ENCODE measurements at regions not wholly inside any gene's neighbourhood (a gene's known extent, or its start where the extent isn't known, plus 50 kb on each side); places are given as distances from the start of the nearest gene placed in this dataset.

DNA sequence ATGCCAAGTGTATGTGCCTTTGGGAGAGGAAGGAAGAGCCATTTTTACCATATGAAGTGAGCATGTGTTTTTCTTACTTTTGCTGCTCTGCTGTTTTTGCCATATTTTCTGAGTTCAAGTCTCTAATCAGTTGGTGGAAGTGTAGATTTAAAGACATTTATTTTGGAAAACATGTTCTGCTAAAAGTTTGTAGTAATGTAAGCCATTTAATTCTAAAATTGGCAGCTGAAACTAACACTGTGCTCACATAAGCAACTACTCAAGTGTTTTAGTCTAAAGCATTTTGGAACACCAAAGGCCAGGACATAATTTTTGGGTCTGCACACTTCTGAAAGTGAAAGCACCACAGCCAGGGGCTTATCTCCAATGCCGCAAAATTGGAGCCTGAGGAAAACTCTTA is 363.4 kb upstream of the ZNF608 start:
- Histone ChIP-seq H3K36me3 (no peaks in the 10 kb centered on the region), H3K27ac (no peak overlapping the region), H3K27me3 (no peaks in the 10 kb centered on the region), H3K9me3 (no peaks in the 10 kb centered on the region), H3K4me3 (no peak overlapping the region), H3K4me1 (no peaks in the 10 kb centered on the region)
- TF ChIP-seq POLR2AphosphoS5 (IDR thresholded peaks at IDR 0.05) (no peak), EP300 (IDR thresholded peaks at IDR 0.05) (no peak), POLR2A (IDR thresholded peaks at IDR 0.05) (no peak)
- TF ChIP-seq, protein P1, sequence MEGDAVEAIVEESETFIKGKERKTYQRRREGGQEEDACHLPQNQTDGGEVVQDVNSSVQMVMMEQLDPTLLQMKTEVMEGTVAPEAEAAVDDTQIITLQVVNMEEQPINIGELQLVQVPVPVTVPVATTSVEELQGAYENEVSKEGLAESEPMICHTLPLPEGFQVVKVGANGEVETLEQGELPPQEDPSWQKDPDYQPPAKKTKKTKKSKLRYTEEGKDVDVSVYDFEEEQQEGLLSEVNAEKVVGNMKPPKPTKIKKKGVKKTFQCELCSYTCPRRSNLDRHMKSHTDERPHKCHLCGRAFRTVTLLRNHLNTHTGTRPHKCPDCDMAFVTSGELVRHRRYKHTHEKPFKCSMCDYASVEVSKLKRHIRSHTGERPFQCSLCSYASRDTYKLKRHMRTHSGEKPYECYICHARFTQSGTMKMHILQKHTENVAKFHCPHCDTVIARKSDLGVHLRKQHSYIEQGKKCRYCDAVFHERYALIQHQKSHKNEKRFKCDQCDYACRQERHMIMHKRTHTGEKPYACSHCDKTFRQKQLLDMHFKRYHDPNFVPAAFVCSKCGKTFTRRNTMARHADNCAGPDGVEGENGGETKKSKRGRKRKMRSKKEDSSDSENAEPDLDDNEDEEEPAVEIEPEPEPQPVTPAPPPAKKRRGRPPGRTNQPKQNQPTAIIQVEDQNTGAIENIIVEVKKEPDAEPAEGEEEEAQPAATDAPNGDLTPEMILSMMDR (IDR thresholded peaks at IDR 0.05): no peak
- no peak for DNase-seq (ENCODE audit: low spot score in 2 of 2)
- 90% methylated on average over 1 of the region's 1 CpG for WGBS

DNA sequence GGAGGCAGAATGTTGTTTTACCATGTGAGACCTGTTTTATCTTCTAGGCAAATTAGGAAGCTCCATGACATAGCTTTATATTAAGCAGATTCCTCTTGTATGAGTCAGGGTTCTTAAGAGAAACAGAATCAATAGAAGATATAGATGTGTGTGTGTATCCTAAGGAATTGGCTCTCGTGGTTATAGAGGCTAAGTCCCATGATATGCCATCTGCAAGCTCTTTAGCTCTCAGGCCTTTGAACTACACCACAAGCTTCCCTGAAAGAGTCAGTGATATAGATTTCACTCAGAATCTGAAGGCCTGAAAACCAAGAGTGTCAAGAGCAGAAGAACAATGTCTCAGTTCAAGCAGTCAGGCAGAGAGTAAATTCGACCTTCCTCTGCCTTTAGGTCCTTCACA is 365.8 kb upstream of the ZNF608 start:
- no peak for DNase-seq (ENCODE audit: low spot score in 2 of 2)
- Histone ChIP-seq H3K4me3 (no peak overlapping the region), H3K36me3 (no peaks in the 10 kb centered on the region), H3K27me3 (no peaks in the 10 kb centered on the region), H3K27ac (no peak overlapping the region), H3K4me1 (no peaks in the 10 kb centered on the region), H3K9me3 (no peaks in the 10 kb centered on the region)
- TF ChIP-seq, protein P1 (IDR thresholded peaks at IDR 0.05): no peak
- TF ChIP-seq POLR2AphosphoS5 (IDR thresholded peaks at IDR 0.05) (no peak), EP300 (IDR thresholded peaks at IDR 0.05) (no peak), POLR2A (IDR thresholded peaks at IDR 0.05) (no peak)
- 93% methylated on average over 2 of the region's 2 CpGs for WGBS

DNA sequence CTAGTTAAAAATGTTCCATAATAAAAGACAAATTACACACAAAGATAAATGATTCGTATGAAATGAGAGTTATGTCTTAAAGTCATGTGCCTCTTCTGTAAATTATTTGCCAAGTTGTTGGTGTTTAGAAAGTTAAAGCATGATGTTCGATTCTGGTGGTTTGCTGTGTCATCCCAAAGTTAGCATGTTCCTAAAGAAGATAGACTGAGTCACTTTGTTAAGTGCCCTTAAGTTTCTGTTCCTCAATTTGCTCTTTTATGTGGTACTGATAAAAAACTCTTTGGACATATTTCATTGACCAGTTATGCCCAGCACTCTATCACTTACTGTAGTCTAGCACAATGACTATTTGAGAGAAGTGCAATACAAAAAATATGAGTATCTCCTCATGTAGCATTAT is 366.9 kb upstream of the ZNF608 start:
- no peaks in the 10 kb centered on the region for H3K36me3 ChIP-seq
- no peak for DNase-seq (ENCODE audit: low spot score in 2 of 2)
- WGBS: 75% methylated on average over 2 of the region's 2 CpGs

DNA sequence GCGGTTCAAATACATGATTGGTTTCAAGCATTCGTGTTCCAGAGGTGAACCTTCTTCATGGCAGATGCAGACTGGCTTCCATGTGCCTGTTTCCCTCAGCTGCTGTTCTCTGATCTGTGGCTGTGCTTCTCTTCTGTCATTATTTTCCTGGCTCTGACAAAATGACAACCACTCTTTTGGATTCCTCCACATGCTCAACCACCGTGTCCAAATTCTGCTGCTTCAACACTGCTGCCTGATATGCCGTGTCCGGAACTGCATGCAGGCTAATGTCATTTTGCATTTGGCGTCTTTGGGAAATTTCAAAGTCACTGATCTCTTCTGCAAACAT is 368.7 kb upstream of the ZNF608 start:
- no peak for TF ChIP-seq EP300 (IDR thresholded peaks at IDR 0.05)
- TF ChIP-seq, protein P1 (IDR thresholded peaks at IDR 0.05): no peak
- no peak for TF ChIP-seq POLR2A (IDR thresholded peaks at IDR 0.05)
- no peak for TF ChIP-seq POLR2AphosphoS5 (IDR thresholded peaks at IDR 0.05)
- H3K27ac ChIP-seq: no peak overlapping the region
- no peaks in the 10 kb centered on the region for H3K9me3 ChIP-seq
- DNase-seq (ENCODE audit: low spot score in 2 of 2): no peak
- H3K4me3 ChIP-seq: no peak overlapping the region
- no peaks in the 10 kb centered on the region for H3K36me3 ChIP-seq
- 81% methylated on average over 6 of the region's 6 CpGs for WGBS
- no peaks in the 10 kb centered on the region for H3K4me1 ChIP-seq
- no peaks in the 10 kb centered on the region for H3K27me3 ChIP-seq

More for the DNA sequence above, 366.9 kb upstream of the ZNF608 start:
- H3K27me3 ChIP-seq: no peaks in the 10 kb centered on the region
- no peak overlapping the region for H3K27ac ChIP-seq
- H3K4me1 ChIP-seq: no peaks in the 10 kb centered on the region
- H3K4me3 ChIP-seq: no peak overlapping the region
- H3K9me3 ChIP-seq: no peaks in the 10 kb centered on the region
- no peak for TF ChIP-seq POLR2A (IDR thresholded peaks at IDR 0.05)
- TF ChIP-seq POLR2AphosphoS5 (IDR thresholded peaks at IDR 0.05): no peak
- TF ChIP-seq, protein P1 (IDR thresholded peaks at IDR 0.05): no peak
- no peak for TF ChIP-seq EP300 (IDR thresholded peaks at IDR 0.05)

DNA sequence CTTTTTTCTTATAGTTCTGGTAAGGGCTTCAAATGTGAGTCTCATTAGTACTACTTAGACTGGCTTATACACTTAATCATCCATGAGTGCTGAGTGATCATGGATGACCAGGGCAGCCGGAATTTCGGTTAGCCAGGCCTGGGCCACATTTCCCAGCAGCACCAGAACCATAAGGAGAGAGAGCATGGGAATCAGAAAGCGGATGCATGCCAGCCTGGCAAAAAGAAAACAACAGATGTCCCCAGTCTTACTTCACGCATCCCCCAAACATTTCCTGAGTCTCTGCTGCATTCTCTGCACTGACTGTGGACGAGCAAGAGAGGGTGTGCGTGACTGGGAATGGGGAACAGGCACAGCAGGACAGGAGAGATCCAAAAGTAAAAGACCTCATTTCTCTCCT is 371.1 kb upstream of the ZNF608 start:
- no peak overlapping the region for H3K4me3 ChIP-seq
- no peak for DNase-seq (ENCODE audit: low spot score in 2 of 2)
- H3K27me3 ChIP-seq: no peaks in the 10 kb centered on the region
- 77% methylated on average over 6 of the region's 6 CpGs for WGBS
- H3K4me1 ChIP-seq: no peaks in the 10 kb centered on the region
- no peaks in the 10 kb centered on the region for H3K9me3 ChIP-seq
- no peaks in the 10 kb centered on the region for H3K36me3 ChIP-seq
- no peak overlapping the region for H3K27ac ChIP-seq
- TF ChIP-seq EP300 (IDR thresholded peaks at IDR 0.05) (no peak), POLR2A (IDR thresholded peaks at IDR 0.05) (no peak), POLR2AphosphoS5 (IDR thresholded peaks at IDR 0.05) (no peak)
- TF ChIP-seq, protein P1 (IDR thresholded peaks at IDR 0.05): no peak

Data from suprapubic skin (tissue), 4 donors.